ENCODE measurements at regions not wholly inside any gene's neighbourhood (a gene's known extent, or its start where the extent isn't known, plus 50 kb on each side); places are given as distances from the start of the nearest gene placed in this dataset.

GRCh38 chr4:122679317-122679716, 53.2 kb upstream of the BBS12 start:
- H2BK5ac ChIP-seq (ENCODE audit: low read depth, low read length), result no peak overlapping the region
- no peak overlapping the region for H4K91ac ChIP-seq (replicated peaks; ENCODE audit: insufficient read length, low read length)
- 79% methylated on average over 2 of the region's 2 CpGs; no CpG with 5 or more reads in 1 of the 2 experiments for WGBS, 2 experiments (ENCODE audit: extremely low coverage in 1 of 2, insufficient coverage in 1 of 2, insufficient read length in 1 of 2, insufficient replicate concordance in 2 of 2, low coverage in 1 of 2, low lambda C conversion rate in 2 of 2, missing lambda C conversion rate in 1 of 2)
- no peak overlapping the region for H2BK20ac ChIP-seq (ENCODE audit: low read length)
- no peak overlapping the region for H3K4me3 ChIP-seq (ENCODE audit: extremely low read depth in 1 of 4, insufficient read depth in 2 of 4, low read depth in 3 of 4, low read length in 4 of 4)
- peaks cover 6 to 11% of the 10 kb centered on the region in 2 experiments for H3K9me3 ChIP-seq (ENCODE audit: insufficient read depth in 2 of 2, low read depth in 1 of 2, low read length in 1 of 2)
- H3K56ac ChIP-seq (replicated peaks; ENCODE audit: insufficient read length, low read depth, low read length), result no peak overlapping the region
- H4K20me1 ChIP-seq (replicated peaks in 1 of 2; ENCODE audit: control insufficient read depth in 1 of 2, insufficient read depth in 2 of 2, low read length in 2 of 2), result no peaks in the 10 kb centered on the region
- H3K9ac ChIP-seq (replicated peaks in 1 of 4; ENCODE audit: extremely low read depth in 1 of 4, low read depth in 3 of 4, low read length in 3 of 4), result no peak overlapping the region
- no peak for TF ChIP-seq RBBP5 (IDR thresholded peaks at IDR 0.05; ENCODE audit: borderline replicate concordance, low read depth, low read length)
- TF ChIP-seq TCF12 (IDR thresholded peaks at IDR 0.05; ENCODE audit: low read depth, low read length), result no peak
- no peak for TF ChIP-seq CHD1 (IDR thresholded peaks at IDR 0.05; ENCODE audit: low read depth, low read length)
- TF ChIP-seq TEAD4 (IDR thresholded peaks at IDR 0.05; ENCODE audit: low read depth, low read length), result no peak
- TF ChIP-seq MAFK (IDR thresholded peaks at IDR 0.05; ENCODE audit: low read depth, low read length), result no peak
- no peak for TF ChIP-seq POLR2A (IDR thresholded peaks at IDR 0.05; ENCODE audit: control extremely low read depth in 1 of 2, low read depth in 2 of 2, low read length in 2 of 2)
- no peak overlapping the region for H3K4me2 ChIP-seq (ENCODE audit: insufficient read depth in 1 of 2, low read depth in 2 of 2, low read length in 2 of 2)
- H3K4ac ChIP-seq (replicated peaks; ENCODE audit: insufficient read length, low read depth, low read length), result no peak overlapping the region
- H3K79me2 ChIP-seq (ENCODE audit: control insufficient read depth in 1 of 2, insufficient read depth in 2 of 2, low read length in 2 of 2), result no peaks in the 10 kb centered on the region
- ChIA-PET POLR2A (ENCODE audit: partially characterized antibody) (no interaction called here), CTCF (ENCODE audit: partially characterized antibody) (interaction anchor here (0.6 to 2.8 kb wide), 4 partner anchors 14 to 77 kb away, joined by 3 to 9 read pairs (median 6); no protein-coding TSS in a partner anchor)
- no peak overlapping the region for H3K27ac ChIP-seq (ENCODE audit: low read depth, low read length)
- no peaks in the 10 kb centered on the region for H3K23me2 ChIP-seq (ENCODE audit: low read depth, low read length)
- H3K27me3 ChIP-seq (replicated peaks in 1 of 4; ENCODE audit: control insufficient read depth in 3 of 4, extremely low read depth in 1 of 4, insufficient read depth in 3 of 4, low read length in 3 of 4), result no peaks in the 10 kb centered on the region
- H3K79me1 ChIP-seq (ENCODE audit: low read depth, low read length), result no peaks in the 10 kb centered on the region
- 0 out of 2 replicates have a peak overlapping the region, but pooled peaks have one; percentile 46 for H2BK12ac ChIP-seq (ENCODE audit: low read depth, low read length)
- no peaks in the 10 kb centered on the region for H3K36me3 ChIP-seq (ENCODE audit: control insufficient read depth in 2 of 4, insufficient read depth in 4 of 4, low read length in 3 of 4)
- H2BK120ac ChIP-seq (replicated peaks; ENCODE audit: low read depth, low read length), result no peak overlapping the region
- no peak overlapping the region for H4K5ac ChIP-seq (ENCODE audit: insufficient read length, low read depth, low read length)
- DNase-seq (ENCODE audit: low read depth in 1 of 2, low spot score in 2 of 2) (no peak), FAIRE-seq (no peak)
- peaks cover 0 to 4% (median 0%) of the 10 kb centered on the region in 4 experiments; a peak in 1 of 7 replicates for H3K4me1 ChIP-seq (replicated peaks in 1 of 4; ENCODE audit: control insufficient read depth in 3 of 4, insufficient read depth in 4 of 4, low read length in 3 of 4)
- no peak overlapping the region for H2AK5ac ChIP-seq (ENCODE audit: low read depth, low read length)
- no peak overlapping the region for H2AFZ ChIP-seq (ENCODE audit: low read length)
- H2BK15ac ChIP-seq (ENCODE audit: low read length), result no peak overlapping the region
- H3K23ac ChIP-seq (ENCODE audit: insufficient read length), result no peak overlapping the region
- no peak overlapping the region for H3K18ac ChIP-seq (ENCODE audit: extremely low read depth, low read length)
- no peak overlapping the region for H3K14ac ChIP-seq (ENCODE audit: insufficient read length)
- no peak overlapping the region for H4K8ac ChIP-seq (ENCODE audit: extremely low read depth, insufficient read depth, low read length)

Measured in H1 (cell line).